OCI-LY7 (cell line): ENCODE measurements at regions not wholly inside any gene's neighbourhood (a gene's known extent, or its start where the extent isn't known, plus 50 kb on each side); places are given as distances from the start of the nearest gene placed in this dataset.

Experiments used
- BruUV-seq: library from RNA; stranded (reverse); fragments of 400-500 nt; replicated peaks from 2 replicates; lab custom pipeline; 2021; lab: Mats Ljungman, UMichigan
- CTCF ChIA-PET: fragments of 300-600 bp; sonication (Branson Sonifier 250); formaldehyde crosslinking; loops from one replicate; lab custom pipeline; 2022; ENCODE audit warnings: antibody characterized with exemption; ENCODE audit not compliant: unreplicated experiment; lab: Charles Lee
- POLR2A ChIA-PET: fragments of 300-600 bp; sonication (Branson Sonifier 250); formaldehyde crosslinking; loops from one replicate; lab custom pipeline; 2022; ENCODE audit warnings: antibody characterized with exemption; lab: Charles Lee
- DNase-seq: peaks from one replicate; pipeline ENCODE4 v3.0.0-alpha.2; 2015; ENCODE audit warnings: low spot score
- H2AFZ ChIP-seq: fragments of 200-600 bp; sonication (generic), shearing (Covaris generic); 2 replicates; pipeline ENCODE4 v1.6.1; 2014; ENCODE audit warnings: mild to moderate bottlenecking, antibody characterized with exemption, low read length, moderate library complexity
- H3K27ac ChIP-seq: fragments of 200-600 bp; sonication (generic); 2 replicates; pipeline ENCODE4 v1.5.1; 2014; ENCODE audit warnings: mixed run types, low read depth, mild to moderate bottlenecking, moderate library complexity, low read length, inconsistent platforms; ENCODE audit not compliant: poor library complexity, severe bottlenecking
- H3K36me3 ChIP-seq: fragments of 200-600 bp; sonication (generic); 2 replicates; pipeline ENCODE4 v1.6.1; 2014; ENCODE audit warnings: mild to moderate bottlenecking, antibody characterized with exemption, low read length, moderate library complexity, mixed read lengths; ENCODE audit not compliant: insufficient read depth
- H3K4me1 ChIP-seq: fragments of 200-600 bp; sonication (generic); 2 replicates; pipeline ENCODE4 v1.5.1; 2014; ENCODE audit warnings: mild to moderate bottlenecking, low read length; ENCODE audit not compliant: insufficient read depth, poor library complexity, severe bottlenecking
- H3K4me2 ChIP-seq: fragments of 200-600 bp; sonication (generic); 2 replicates; pipeline ENCODE4 v1.6.1; 2014; ENCODE audit warnings: mild to moderate bottlenecking, low read length
- H3K4me3 ChIP-seq: fragments of 200-600 bp; sonication (generic); 2 replicates; pipeline ENCODE4 v1.5.1; 2014; ENCODE audit warnings: mild to moderate bottlenecking, low read depth, low read length; ENCODE audit not compliant: poor library complexity, severe bottlenecking
- H3K79me2 ChIP-seq: fragments of 200-600 bp; sonication (generic); 2 replicates; pipeline ENCODE4 v1.6.1; 2016; ENCODE audit warnings: low read depth, mild to moderate bottlenecking, low read length, moderate library complexity, mixed read lengths; ENCODE audit not compliant: insufficient read depth
- H3K9me2 ChIP-seq: fragments of 200-600 bp; sonication (generic); 2 replicates; pipeline ENCODE4 v1.6.1; 2016; ENCODE audit warnings: mild to moderate bottlenecking, low read length, mixed read lengths; ENCODE audit not compliant: insufficient read depth
- H3K9me3 ChIP-seq: fragments of 200-600 bp; sonication (generic); 2 replicates; pipeline ENCODE4 v1.6.1; 2014; ENCODE audit warnings: mild to moderate bottlenecking, mixed run types, low read length, mixed read lengths
- H4K20me1 ChIP-seq: fragments of 200-600 bp; sonication (generic); 2 replicates; pipeline ENCODE4 v1.6.1; 2014; ENCODE audit warnings: mild to moderate bottlenecking, antibody characterized with exemption, low read length, moderate library complexity, mixed read lengths; ENCODE audit not compliant: insufficient read depth
- EZH2phosphoT487 ChIP-seq: fragments of 200-600 bp; sonication (generic); IDR thresholded peaks from 2 replicates; pipeline ENCODE4 v1.6.1; 2018; ENCODE audit warnings: low read depth, borderline replicate concordance, mild to moderate bottlenecking, mixed run types, antibody characterized with exemption, low read length, moderate library complexity, mixed read lengths
- intact Hi-C: fragments of 100-400 bp; cut with micrococcal nuclease; formaldehyde crosslinking; loops from one replicate; pipeline ENCODE4 v1.10.0; 2022; ENCODE audit not compliant: unreplicated experiment
- TF ChIP-seq, protein P1 (sequence below): fragments of 200-600 bp; sonication (generic); conservative IDR thresholded peaks from 2 replicates; pipeline ENCODE4 v1.5.1; 2014; ENCODE audit warnings: mild to moderate bottlenecking, antibody characterized with exemption, low read length, moderate library complexity, mixed read lengths

DNA sequence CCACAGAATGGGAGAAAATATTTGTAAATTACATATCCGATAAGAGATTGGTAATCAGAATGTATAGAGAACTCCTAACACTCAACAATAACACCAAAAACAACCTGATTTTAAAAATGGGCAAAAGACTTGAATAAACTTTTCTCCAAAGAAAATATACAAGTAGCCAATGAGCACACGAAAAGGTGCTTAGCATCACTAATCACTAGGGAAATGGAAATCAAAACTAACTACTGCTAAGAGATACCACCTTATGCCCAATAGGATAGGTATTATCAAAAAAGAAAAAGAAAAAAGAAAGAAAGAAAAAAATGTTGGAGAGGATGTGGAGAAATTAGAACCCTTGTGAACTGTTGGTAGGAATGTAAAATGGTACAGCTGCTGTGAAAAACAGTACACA lies 212.1 kb downstream of the TLR4 start:
- no peak overlapping the region for H2AFZ ChIP-seq
- H3K4me1 ChIP-seq = no peaks in the 10 kb centered on the region
- intact Hi-C loops = no loop called here
- H3K4me2 ChIP-seq = no peak overlapping the region
- no peaks in the 10 kb centered on the region for H4K20me1 ChIP-seq
- H3K9me2 ChIP-seq = no peaks in the 10 kb centered on the region
- ChIA-PET POLR2A (no interaction called here), CTCF (no interaction called here)
- H3K79me2 ChIP-seq = no peaks in the 10 kb centered on the region
- no peak overlapping the region for H3K4me3 ChIP-seq
- TF ChIP-seq, protein P1, sequence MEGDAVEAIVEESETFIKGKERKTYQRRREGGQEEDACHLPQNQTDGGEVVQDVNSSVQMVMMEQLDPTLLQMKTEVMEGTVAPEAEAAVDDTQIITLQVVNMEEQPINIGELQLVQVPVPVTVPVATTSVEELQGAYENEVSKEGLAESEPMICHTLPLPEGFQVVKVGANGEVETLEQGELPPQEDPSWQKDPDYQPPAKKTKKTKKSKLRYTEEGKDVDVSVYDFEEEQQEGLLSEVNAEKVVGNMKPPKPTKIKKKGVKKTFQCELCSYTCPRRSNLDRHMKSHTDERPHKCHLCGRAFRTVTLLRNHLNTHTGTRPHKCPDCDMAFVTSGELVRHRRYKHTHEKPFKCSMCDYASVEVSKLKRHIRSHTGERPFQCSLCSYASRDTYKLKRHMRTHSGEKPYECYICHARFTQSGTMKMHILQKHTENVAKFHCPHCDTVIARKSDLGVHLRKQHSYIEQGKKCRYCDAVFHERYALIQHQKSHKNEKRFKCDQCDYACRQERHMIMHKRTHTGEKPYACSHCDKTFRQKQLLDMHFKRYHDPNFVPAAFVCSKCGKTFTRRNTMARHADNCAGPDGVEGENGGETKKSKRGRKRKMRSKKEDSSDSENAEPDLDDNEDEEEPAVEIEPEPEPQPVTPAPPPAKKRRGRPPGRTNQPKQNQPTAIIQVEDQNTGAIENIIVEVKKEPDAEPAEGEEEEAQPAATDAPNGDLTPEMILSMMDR = no peak
- TF ChIP-seq EZH2phosphoT487 = no peak
- H3K9me3 ChIP-seq = peaks cover 6% of the 10 kb centered on the region; the same call in 1 of the 2 replicates
- no peaks in the 10 kb centered on the region for H3K36me3 ChIP-seq
- no TSS peak for BruUV-seq
- no peak for DNase-seq
- H3K27ac ChIP-seq = no peak overlapping the region

DNA sequence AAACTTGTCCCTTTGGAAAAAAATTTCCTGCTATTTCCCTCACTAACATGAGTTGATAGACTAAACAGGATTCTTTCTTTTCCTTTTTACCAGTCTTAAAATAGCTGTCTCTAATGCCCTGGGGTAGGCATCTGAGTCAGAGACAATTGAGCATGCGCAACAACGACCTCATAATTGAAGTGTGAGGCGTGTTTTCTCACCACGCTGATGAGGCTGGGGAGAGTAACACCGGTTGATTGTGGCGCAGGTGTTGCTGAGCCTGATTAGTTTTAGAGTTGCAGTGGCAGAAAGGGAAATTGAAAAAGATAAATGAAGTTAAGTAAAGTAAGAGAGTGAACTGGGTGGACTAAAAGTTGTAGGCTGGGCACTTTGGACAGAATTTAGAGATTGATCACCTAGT lies 213.7 kb downstream of the TLR4 start:
- ChIA-PET POLR2A (no interaction called here), CTCF (no interaction called here)
- H3K79me2 ChIP-seq = no peaks in the 10 kb centered on the region

DNA sequence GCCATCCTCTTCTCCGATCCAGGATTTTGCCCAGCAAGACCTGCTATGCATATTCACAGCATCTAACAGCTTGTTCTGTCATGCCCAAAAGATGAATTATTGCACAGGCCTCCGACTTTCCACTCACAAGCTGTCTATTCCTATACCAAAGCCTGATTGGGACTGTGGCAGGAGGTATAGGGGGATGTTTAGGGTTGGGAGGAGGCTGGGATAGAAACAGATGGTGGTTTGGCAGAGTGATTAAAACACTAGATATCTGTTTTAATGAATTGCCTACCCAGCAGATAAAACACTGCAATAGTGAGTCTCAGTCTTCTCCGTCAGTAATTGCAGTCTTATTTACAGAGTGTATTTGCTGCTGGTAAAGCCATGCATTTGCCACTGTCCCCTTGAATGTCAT lies 215.3 kb downstream of the TLR4 start:
- ChIA-PET CTCF (no interaction called here), POLR2A (interaction anchor here (0.5 to 0.8 kb wide), 2 partner anchors 12 to 31 kb away, joined by 3 read pairs; no protein-coding TSS in a partner anchor)
- Histone ChIP-seq H3K4me3 (no peak overlapping the region), H3K9me3 (no peaks in the 10 kb centered on the region), H3K4me2 (no peak overlapping the region), H3K9me2 (no peaks in the 10 kb centered on the region), H3K4me1 (no peaks in the 10 kb centered on the region), H3K27ac (no peak overlapping the region), H2AFZ (no peak overlapping the region), H4K20me1 (no peaks in the 10 kb centered on the region), H3K79me2 (no peaks in the 10 kb centered on the region), H3K36me3 (no peaks in the 10 kb centered on the region)
- TF ChIP-seq EZH2phosphoT487 = no peak
- TF ChIP-seq, protein P1 = no peak
- DNase-seq = no peak
- BruUV-seq = no TSS peak
- intact Hi-C loops = no loop called here

More for the DNA sequence above, 213.7 kb downstream of the TLR4 start:
- intact Hi-C loops = no loop called here
- BruUV-seq = no TSS peak
- no peak for TF ChIP-seq EZH2phosphoT487
- TF ChIP-seq, protein P1 = no peak
- no peak overlapping the region for H3K27ac ChIP-seq
- H3K4me3 ChIP-seq = no peak overlapping the region
- no peak for DNase-seq
- no peak overlapping the region for H3K4me2 ChIP-seq
- H3K9me3 ChIP-seq = no peaks in the 10 kb centered on the region
- H3K36me3 ChIP-seq = no peaks in the 10 kb centered on the region
- H3K4me1 ChIP-seq = no peaks in the 10 kb centered on the region
- H4K20me1 ChIP-seq = no peaks in the 10 kb centered on the region
- H3K9me2 ChIP-seq = no peaks in the 10 kb centered on the region
- no peak overlapping the region for H2AFZ ChIP-seq
